ENCODE measurements at regions not wholly inside any gene's neighbourhood (a gene's known extent, or its start where the extent isn't known, plus 50 kb on each side); places are given as distances from the start of the nearest gene placed in this dataset.

- no peak overlapping the region for H3K4me3 Mint-ChIP-seq (ENCODE audit: unreplicated experiment)
- no peak overlapping the region for H3K27ac Mint-ChIP-seq (ENCODE audit: unreplicated experiment)
- Histone ChIP-seq H3K4me1 (no peaks in the 10 kb centered on the region), H3K36me3 (ENCODE audit: control insufficient read depth, insufficient read depth, low read length) (no peaks in the 10 kb centered on the region), H3K4me3 (ENCODE audit: low read depth, low read length) (no peak overlapping the region), H3K9me3 (no peaks in the 10 kb centered on the region), H3K27me3 (replicated peaks; ENCODE audit: control insufficient read depth, insufficient read depth, low read length) (no peaks in the 10 kb centered on the region)
- intact Hi-C loops (cut with micrococcal nuclease; ENCODE audit: unreplicated experiment), result no loop called here
- DNase-seq, result no peak
- no peaks in the 10 kb centered on the region for H3K4me1 Mint-ChIP-seq (ENCODE audit: low read depth, unreplicated experiment)
- H3K36me3 Mint-ChIP-seq (ENCODE audit: insufficient read depth, unreplicated experiment), result no peaks in the 10 kb centered on the region
- CTCF ChIA-PET, result no interaction called here
- H3K9me3 Mint-ChIP-seq (ENCODE audit: unreplicated experiment), result no peaks in the 10 kb centered on the region
- H3K27me3 Mint-ChIP-seq (ENCODE audit: insufficient read depth, unreplicated experiment), result no peaks in the 10 kb centered on the region
- no peak for TF ChIP-seq CTCF (IDR thresholded peaks at IDR 0.05; ENCODE audit: insufficient read depth in 1 of 2, low read depth in 1 of 2, low read length in 1 of 2, severe bottlenecking in 1 of 2, unreplicated experiment in 1 of 2)
- POLR2A ChIA-PET, result no interaction called here
- no TSS peak for BruUV-seq (replicated peaks)
Observed at GRCh38 chr1:88544195-88544594, 139.9 kb upstream of the PKN2 start.

- Mint-ChIP-seq H3K4me3 (ENCODE audit: unreplicated experiment) (no peak overlapping the region), H3K27ac (ENCODE audit: unreplicated experiment) (no peak overlapping the region), H3K9me3 (ENCODE audit: unreplicated experiment) (no peaks in the 10 kb centered on the region), H3K4me1 (ENCODE audit: low read depth, unreplicated experiment) (no peaks in the 10 kb centered on the region), H3K27me3 (ENCODE audit: insufficient read depth, unreplicated experiment) (no peaks in the 10 kb centered on the region), H3K36me3 (ENCODE audit: insufficient read depth, unreplicated experiment) (no peaks in the 10 kb centered on the region)
- H3K36me3 ChIP-seq (ENCODE audit: control insufficient read depth, insufficient read depth, low read length), result no peaks in the 10 kb centered on the region
- POLR2A ChIA-PET, result no interaction called here
- no peaks in the 10 kb centered on the region for H3K4me1 ChIP-seq
- no peaks in the 10 kb centered on the region for H3K27me3 ChIP-seq (replicated peaks; ENCODE audit: control insufficient read depth, insufficient read depth, low read length)
- no peaks in the 10 kb centered on the region for H3K9me3 ChIP-seq
- CTCF ChIA-PET, result interaction anchor here (1.3 kb wide), 1 partner anchor 369 kb away, joined by 4 read pairs; no protein-coding TSS in a partner anchor
- peak in 1 of 2 experiments; percentile 11 for TF ChIP-seq CTCF (IDR thresholded peaks at IDR 0.05; ENCODE audit: insufficient read depth in 1 of 2, low read depth in 1 of 2, low read length in 1 of 2, severe bottlenecking in 1 of 2, unreplicated experiment in 1 of 2)
- no TSS peak for BruUV-seq (replicated peaks)
- DNase-seq, result no peak
- intact Hi-C loops (cut with micrococcal nuclease; ENCODE audit: unreplicated experiment), result no loop called here
- H3K4me3 ChIP-seq (ENCODE audit: low read depth, low read length), result no peak overlapping the region
Observed at GRCh38 chr1:88549536-88549935, 134.5 kb upstream of the PKN2 start.

- H3K27me3 Mint-ChIP-seq (ENCODE audit: insufficient read depth, unreplicated experiment), result no peaks in the 10 kb centered on the region
- Histone ChIP-seq H3K36me3 (ENCODE audit: control insufficient read depth, insufficient read depth, low read length) (no peaks in the 10 kb centered on the region), H3K4me3 (ENCODE audit: low read depth, low read length) (no peak overlapping the region), H3K27me3 (replicated peaks; ENCODE audit: control insufficient read depth, insufficient read depth, low read length) (no peaks in the 10 kb centered on the region), H3K9me3 (no peaks in the 10 kb centered on the region), H3K4me1 (no peaks in the 10 kb centered on the region)
- H3K4me1 Mint-ChIP-seq (ENCODE audit: low read depth, unreplicated experiment), result no peaks in the 10 kb centered on the region
- CTCF ChIA-PET, result no interaction called here
- POLR2A ChIA-PET, result no interaction called here
- DNase-seq, result no peak
- no peak overlapping the region for H3K4me3 Mint-ChIP-seq (ENCODE audit: unreplicated experiment)
- intact Hi-C loops (cut with micrococcal nuclease; ENCODE audit: unreplicated experiment), result loop anchor here (1.0 kb wide), 1 partner anchor 43 kb away; no protein-coding TSS in a partner anchor
- H3K9me3 Mint-ChIP-seq (ENCODE audit: unreplicated experiment), result no peaks in the 10 kb centered on the region
- peak in 1 of 2 experiments; percentile 27 for TF ChIP-seq CTCF (IDR thresholded peaks at IDR 0.05; ENCODE audit: insufficient read depth in 1 of 2, low read depth in 1 of 2, low read length in 1 of 2, severe bottlenecking in 1 of 2, unreplicated experiment in 1 of 2)
- no TSS peak for BruUV-seq (replicated peaks)
- no peaks in the 10 kb centered on the region for H3K36me3 Mint-ChIP-seq (ENCODE audit: insufficient read depth, unreplicated experiment)
- H3K27ac Mint-ChIP-seq (ENCODE audit: unreplicated experiment), result no peak overlapping the region
Observed at GRCh38 chr1:88552226-88552625, 131.8 kb upstream of the PKN2 start.

Measured in Caco-2 (cell line).